Tibial nerve (tissue), 4 donors: ENCODE measurements at regions not wholly inside any gene's neighbourhood (a gene's known extent, or its start where the extent isn't known, plus 50 kb on each side); places are given as distances from the start of the nearest gene placed in this dataset.

Experiments used
- DNase-seq, 2 donors: peaks; one replicate each; pipeline ENCODE4 v3.0.0-alpha.2; 2019; ENCODE audit warnings: low spot score in 2 of 2
- H3K27ac ChIP-seq, 4 donors: fragments of 200-600 bp; sonication (generic) in 3 of 4; one replicate each; pipeline ENCODE4 v1.5.1; 2017 to 2019; ENCODE audit warnings: mild to moderate bottlenecking in 1 of 4
- H3K27me3 ChIP-seq, 2 donors: fragments of 200-600 bp; sonication (generic) in 1 of 2; one replicate each; pipeline versions ENCODE4 v1.5.1 to v1.6.0; 2017 to 2019
- H3K36me3 ChIP-seq, 3 donors: fragments of 200-600 bp; sonication (generic); one replicate each; pipeline ENCODE4 v1.5.1; 2018 to 2019
- H3K4me1 ChIP-seq, 4 donors: fragments of 200-600 bp; sonication (generic) in 3 of 4; one replicate each; pipeline ENCODE4 v1.5.1; 2017 to 2019
- H3K4me3 ChIP-seq, 4 donors: fragments of 200-600 bp; sonication (generic) in 3 of 4; one replicate each; pipeline ENCODE4 v1.5.1; 2017 to 2019; ENCODE audit warnings: mild to moderate bottlenecking in 1 of 4, moderate library complexity in 1 of 4
- H3K9me3 ChIP-seq, 4 donors: fragments of 200-600 bp; sonication (generic) in 3 of 4; one replicate each; pipeline ENCODE4 v1.5.1; 2017 to 2019
- CTCF ChIP-seq, 5 experiments: fragments of 200-600 bp in 3 of 5; fragments of 450-650 bp in 2 of 5; sonication (generic) in 3 of 5; IDR thresholded peaks; one replicate each; pipeline ENCODE4 v1.5.1; 2016 to 2019; ENCODE audit warnings: antibody characterized with exemption in 5 of 5, mild to moderate bottlenecking in 3 of 5, moderate library complexity in 2 of 5
- EP300 ChIP-seq, 2 donors: sonication (generic); formaldehyde crosslinking; IDR thresholded peaks; one replicate each; pipeline ENCODE4 v1.6.1; 2017; ENCODE audit warnings: antibody characterized with exemption in 2 of 2, mild to moderate bottlenecking in 1 of 2
- POLR2A ChIP-seq, 2 donors: fragments of 450-650 bp; IDR thresholded peaks; one replicate each; pipeline ENCODE4 v1.6.1; 2017; ENCODE audit warnings: antibody characterized with exemption in 2 of 2, mild to moderate bottlenecking in 2 of 2, moderate library complexity in 2 of 2
- WGBS, 2 donors: methylation state at CpG; one replicate each; pipeline ENCODE4 v1.1.5; 2018; 5-methylcytosine and 5-hydroxymethylcytosine counted together

GRCh38 chr9:13970018-13970417 lies 343.9 kb downstream of the NFIB start:
- no peak for DNase-seq
- peak overlapping the region in 1 of 4 donors; percentile 51 for H3K27ac ChIP-seq
- 81 to 86% methylated on average over 4 of the region's 4 CpGs for WGBS, 2 donors
- H3K4me3 ChIP-seq = no peak overlapping the region
- no peaks in the 10 kb centered on the region for H3K36me3 ChIP-seq
- peaks cover 0 to 14% (median 0%) of the 10 kb centered on the region in 4 donors for H3K4me1 ChIP-seq
- TF ChIP-seq CTCF (IDR thresholded peaks at IDR 0.05) = no peak
- no peak for TF ChIP-seq EP300 (IDR thresholded peaks at IDR 0.05)
- TF ChIP-seq POLR2A (IDR thresholded peaks at IDR 0.05) = no peak
- no peaks in the 10 kb centered on the region for H3K27me3 ChIP-seq
- H3K9me3 ChIP-seq = no peaks in the 10 kb centered on the region

GRCh38 chr9:13967438-13967837 lies 346.5 kb downstream of the NFIB start:
- H3K4me1 ChIP-seq = peaks cover 0 to 16% (median 0%) of the 10 kb centered on the region in 4 donors
- 59 to 64% methylated on average over 4 of the region's 4 CpGs for WGBS, 2 donors
- no peak overlapping the region for H3K27ac ChIP-seq
- no peaks in the 10 kb centered on the region for H3K27me3 ChIP-seq
- DNase-seq = no peak
- no peaks in the 10 kb centered on the region for H3K36me3 ChIP-seq
- no peak overlapping the region for H3K4me3 ChIP-seq
- TF ChIP-seq CTCF (IDR thresholded peaks at IDR 0.05) (no peak), POLR2A (IDR thresholded peaks at IDR 0.05) (no peak)
- no peaks in the 10 kb centered on the region for H3K9me3 ChIP-seq

GRCh38 chr9:13967011-13967410 lies 346.9 kb downstream of the NFIB start:
- 76 to 93% methylated on average over 1 of the region's 1 CpG for WGBS, 2 donors
- Histone ChIP-seq H3K27me3 (no peaks in the 10 kb centered on the region), H3K9me3 (no peaks in the 10 kb centered on the region), H3K4me1 (peaks cover 0 to 18% (median 0%) of the 10 kb centered on the region in 4 donors), H3K4me3 (no peak overlapping the region), H3K27ac (no peak overlapping the region), H3K36me3 (no peaks in the 10 kb centered on the region)
- no peak for DNase-seq
- TF ChIP-seq EP300 (IDR thresholded peaks at IDR 0.05) (no peak), CTCF (IDR thresholded peaks at IDR 0.05) (no peak), POLR2A (IDR thresholded peaks at IDR 0.05) (no peak)

GRCh38 chr9:13963005-13963653 lies 350.8 kb downstream of the NFIB start:
- no peaks in the 10 kb centered on the region for H3K9me3 ChIP-seq
- peaks cover 0 to 8% (median 0%) of the 10 kb centered on the region in 4 donors for H3K4me1 ChIP-seq
- no peak for DNase-seq
- no peaks in the 10 kb centered on the region for H3K36me3 ChIP-seq
- no peak overlapping the region for H3K27ac ChIP-seq
- H3K27me3 ChIP-seq = no peaks in the 10 kb centered on the region
- H3K4me3 ChIP-seq = no peak overlapping the region
- 74 to 76% methylated on average over 3 of the region's 3 CpGs for WGBS, 2 donors
- TF ChIP-seq EP300 (IDR thresholded peaks at IDR 0.05) = no peak
- TF ChIP-seq CTCF (IDR thresholded peaks at IDR 0.05) = no peak
- no peak for TF ChIP-seq POLR2A (IDR thresholded peaks at IDR 0.05)

GRCh38 chr9:13962006-13962405 lies 351.9 kb downstream of the NFIB start:
- 59 to 69% methylated on average over 6 of the region's 6 CpGs for WGBS, 2 donors
- no peak overlapping the region for H3K27ac ChIP-seq
- TF ChIP-seq CTCF (IDR thresholded peaks at IDR 0.05) (no peak), EP300 (IDR thresholded peaks at IDR 0.05) (peak in 1 of 2 donors; percentile 22)
- H3K27me3 ChIP-seq = no peaks in the 10 kb centered on the region
- peaks cover 0 to 8% (median 0%) of the 10 kb centered on the region in 4 donors for H3K4me1 ChIP-seq
- H3K9me3 ChIP-seq = no peaks in the 10 kb centered on the region
- H3K36me3 ChIP-seq = no peaks in the 10 kb centered on the region
- no peak overlapping the region for H3K4me3 ChIP-seq
- DNase-seq = no peak
